ENCODE measurements at regions not wholly inside any gene's neighbourhood (a gene's known extent, or its start where the extent isn't known, plus 50 kb on each side); places are given as distances from the start of the nearest gene placed in this dataset.

- TF ChIP-seq CTCF (IDR thresholded peaks at IDR 0.05 in 2 of 3, conservative IDR thresholded peaks at IDR 0.05 in 1 of 3; ENCODE audit: control insufficient read depth in 2 of 3, extremely low read depth in 1 of 3, insufficient read depth in 1 of 3, low read depth in 3 of 3, low read length in 3 of 3) = no peak
- TF ChIP-seq FOXM1 (IDR thresholded peaks at IDR 0.05; ENCODE audit: low read depth, low read length) = no peak
- no peak for TF ChIP-seq POLR2A (IDR thresholded peaks at IDR 0.05; ENCODE audit: low read depth, low read length)
- TF ChIP-seq, protein P1, sequence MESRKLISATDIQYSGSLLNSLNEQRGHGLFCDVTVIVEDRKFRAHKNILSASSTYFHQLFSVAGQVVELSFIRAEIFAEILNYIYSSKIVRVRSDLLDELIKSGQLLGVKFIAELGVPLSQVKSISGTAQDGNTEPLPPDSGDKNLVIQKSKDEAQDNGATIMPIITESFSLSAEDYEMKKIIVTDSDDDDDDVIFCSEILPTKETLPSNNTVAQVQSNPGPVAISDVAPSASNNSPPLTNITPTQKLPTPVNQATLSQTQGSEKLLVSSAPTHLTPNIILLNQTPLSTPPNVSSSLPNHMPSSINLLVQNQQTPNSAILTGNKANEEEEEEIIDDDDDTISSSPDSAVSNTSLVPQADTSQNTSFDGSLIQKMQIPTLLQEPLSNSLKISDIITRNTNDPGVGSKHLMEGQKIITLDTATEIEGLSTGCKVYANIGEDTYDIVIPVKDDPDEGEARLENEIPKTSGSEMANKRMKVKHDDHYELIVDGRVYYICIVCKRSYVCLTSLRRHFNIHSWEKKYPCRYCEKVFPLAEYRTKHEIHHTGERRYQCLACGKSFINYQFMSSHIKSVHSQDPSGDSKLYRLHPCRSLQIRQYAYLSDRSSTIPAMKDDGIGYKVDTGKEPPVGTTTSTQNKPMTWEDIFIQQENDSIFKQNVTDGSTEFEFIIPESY (IDR thresholded peaks at IDR 0.05) = no peak
- no peak for TF ChIP-seq HDAC2 (IDR thresholded peaks at IDR 0.05)
- TF ChIP-seq FOXK2 (IDR thresholded peaks at IDR 0.05) = no peak
- no peak for TF ChIP-seq SMAD1 (IDR thresholded peaks at IDR 0.05; ENCODE audit: low read depth, partially characterized antibody)
Observed at GRCh38 chr3:102748646-102749045, 313.8 kb downstream of the ZPLD1 start.
